HEK293 (cell line): ENCODE measurements at regions not wholly inside any gene's neighbourhood (a gene's known extent, or its start where the extent isn't known, plus 50 kb on each side); places are given as distances from the start of the nearest gene placed in this dataset.

Experiments used
- BCL6B ChIP-seq: fragments of 450-650 bp; formaldehyde crosslinking; IDR thresholded peaks from 2 replicates; pipeline ENCODE4 v1.5.1; 2017; ENCODE audit warnings: missing biosample characterization, missing genetic modification characterization
- CTCF ChIP-seq: fragments of 450-650 bp; formaldehyde crosslinking; IDR thresholded peaks from 2 replicates; pipeline ENCODE4 v1.5.1; 2016; ENCODE audit warnings: missing biosample characterization, missing genetic modification characterization
- GLIS1 ChIP-seq: fragments of 450-650 bp; formaldehyde crosslinking; IDR thresholded peaks from 2 replicates; pipeline ENCODE4 v1.5.1; 2016; ENCODE audit warnings: missing biosample characterization, missing genetic modification characterization
- GLIS2 ChIP-seq: fragments of 450-650 bp; formaldehyde crosslinking; IDR thresholded peaks from 2 replicates; pipeline ENCODE4 v1.5.1; 2016; ENCODE audit warnings: missing biosample characterization, missing genetic modification characterization
- INSM2 ChIP-seq: fragments of 450-650 bp; formaldehyde crosslinking; IDR thresholded peaks from 2 replicates; pipeline ENCODE4 v1.5.1; 2016; ENCODE audit warnings: missing biosample characterization, missing genetic modification characterization
- OVOL3 ChIP-seq: fragments of 450-650 bp; formaldehyde crosslinking; IDR thresholded peaks from 2 replicates; pipeline ENCODE4 v1.5.1; 2016; ENCODE audit warnings: missing biosample characterization, missing genetic modification characterization
- PRDM10 ChIP-seq: fragments of 450-650 bp; formaldehyde crosslinking; IDR thresholded peaks from 2 replicates; pipeline ENCODE4 v1.5.1; 2016; ENCODE audit warnings: missing biosample characterization, missing genetic modification characterization
- SCRT1 ChIP-seq: fragments of 450-650 bp; formaldehyde crosslinking; IDR thresholded peaks from 2 replicates; pipeline ENCODE4 v1.5.1; 2016; ENCODE audit warnings: missing biosample characterization, missing genetic modification characterization, borderline replicate concordance
- SP2 ChIP-seq: fragments of 450-650 bp; formaldehyde crosslinking; IDR thresholded peaks from 2 replicates; pipeline ENCODE4 v1.5.1; 2016; ENCODE audit warnings: missing biosample characterization, missing genetic modification characterization
- TSHZ1 ChIP-seq: fragments of 450-650 bp; formaldehyde crosslinking; IDR thresholded peaks from 2 replicates; pipeline ENCODE4 v1.5.1; 2016; ENCODE audit warnings: missing biosample characterization, missing genetic modification characterization, borderline replicate concordance
- ZBTB21 ChIP-seq: fragments of 450-650 bp; formaldehyde crosslinking; IDR thresholded peaks from 2 replicates; pipeline ENCODE4 v1.5.1; 2017; ENCODE audit warnings: missing biosample characterization, missing genetic modification characterization
- ZFP69B ChIP-seq: fragments of 450-650 bp; formaldehyde crosslinking; IDR thresholded peaks from 2 replicates; pipeline ENCODE4 v1.5.1; 2016; ENCODE audit warnings: missing biosample characterization, missing genetic modification characterization
- ZNF10 ChIP-seq: fragments of 450-650 bp; formaldehyde crosslinking; IDR thresholded peaks from 2 replicates; pipeline ENCODE4 v1.5.1; 2017; ENCODE audit warnings: missing biosample characterization, missing genetic modification characterization
- ZNF26 ChIP-seq: fragments of 450-650 bp; formaldehyde crosslinking; IDR thresholded peaks from 2 replicates; pipeline ENCODE4 v1.5.1; 2016; ENCODE audit warnings: missing biosample characterization, missing genetic modification characterization
- ZNF324 ChIP-seq: fragments of 450-650 bp; formaldehyde crosslinking; IDR thresholded peaks from 2 replicates; pipeline ENCODE4 v1.5.1; 2016; ENCODE audit warnings: missing biosample characterization, missing genetic modification characterization
- ZNF366 ChIP-seq: fragments of 450-650 bp; formaldehyde crosslinking; conservative IDR thresholded peaks from 2 replicates; pipeline ENCODE4 v1.5.1; 2016; ENCODE audit warnings: missing biosample characterization, missing genetic modification characterization
- ZNF394 ChIP-seq: fragments of 450-650 bp; formaldehyde crosslinking; IDR thresholded peaks from 2 replicates; pipeline ENCODE4 v1.5.1; 2016; ENCODE audit warnings: missing biosample characterization, missing genetic modification characterization, mild to moderate bottlenecking, moderate library complexity, borderline replicate concordance
- ZNF398 ChIP-seq: fragments of 450-650 bp; formaldehyde crosslinking; IDR thresholded peaks from 2 replicates; pipeline ENCODE4 v1.5.1; 2017; ENCODE audit warnings: missing biosample characterization, missing genetic modification characterization
- ZNF629 ChIP-seq: fragments of 450-650 bp; formaldehyde crosslinking; IDR thresholded peaks from 2 replicates; pipeline ENCODE4 v1.5.1; 2017; ENCODE audit warnings: missing biosample characterization, missing genetic modification characterization
- ZNF645 ChIP-seq: fragments of 450-650 bp; formaldehyde crosslinking; IDR thresholded peaks from 2 replicates; pipeline ENCODE4; 2016; ENCODE audit warnings: missing biosample characterization, missing genetic modification characterization

GRCh38 chr5:56638768-56639238 is 176.5 kb upstream of the MAP3K1 start (continued):
- TF ChIP-seq ZNF26 = no peak
- peak; percentile 71 for TF ChIP-seq ZNF324 (tag by site-specific recombination)
- TF ChIP-seq ZNF366 = peak; percentile 100
- peak; percentile 97 for TF ChIP-seq ZNF629
- TF ChIP-seq GLIS1 (tag by site-specific recombination) = peak; percentile 75
- TF ChIP-seq ZFP69B (tag by site-specific recombination) = peak; percentile 55
- peak; percentile 92 for TF ChIP-seq ZBTB21 (tag by site-specific recombination)
- peak; percentile 75; the same call in 1 of the 2 replicates for TF ChIP-seq BCL6B (tag by site-specific recombination)
- TF ChIP-seq CTCF (tag by site-specific recombination) = no peak
- peak; percentile 80 for TF ChIP-seq ZNF394
- peak; percentile 51 for TF ChIP-seq SP2 (tag by site-specific recombination)
- no peak for TF ChIP-seq ZNF645
- TF ChIP-seq PRDM10 (tag by site-specific recombination) = peak; percentile 78
- 0 out of 2 replicates have a peak, but pooled peaks have one; percentile 37 for TF ChIP-seq SCRT1 (tag by site-specific recombination)
- peak; percentile 90; the same call in 1 of the 2 replicates for TF ChIP-seq ZNF10 (tag by site-specific recombination)
- peak; percentile 73; the same call in 1 of the 2 replicates for TF ChIP-seq TSHZ1 (tag by site-specific recombination)
- peak; percentile 72 for TF ChIP-seq ZNF398
- peak; percentile 79 for TF ChIP-seq INSM2 (tag by site-specific recombination)
- 0 out of 2 replicates have a peak, but pooled peaks have one; percentile 20 for TF ChIP-seq GLIS2 (tag by site-specific recombination)
- peak; percentile 43; the same call in 1 of the 2 replicates for TF ChIP-seq OVOL3 (tag by site-specific recombination)
